Endothelial cell of umbilical vein (primary cell): ENCODE measurements at regions not wholly inside any gene's neighbourhood (a gene's known extent, or its start where the extent isn't known, plus 50 kb on each side); places are given as distances from the start of the nearest gene placed in this dataset.

ENCODE experiments used
- BruUV-seq: library from RNA; stranded (reverse); fragments of 400-500 nt; replicated peaks from 2 replicates; lab custom pipeline; 2021; lab: Mats Ljungman, UMichigan
- CTCF ChIA-PET: fragments of 300-600, 350-600 bp; sonication (Branson Sonifier 250); formaldehyde crosslinking; loops from one replicate; lab custom pipeline; 2021; ENCODE audit warnings: antibody characterized with exemption, inconsistent platforms; lab: Charles Lee
- POLR2A ChIA-PET: fragments of 300-600, 350-600 bp; sonication (Branson Sonifier 250); formaldehyde crosslinking; loops from one replicate; lab custom pipeline; 2021; ENCODE audit warnings: antibody characterized with exemption, inconsistent platforms; lab: Charles Lee
- DNase-seq: peaks from one replicate; pipeline ENCODE4 v3.0.0-alpha.2; 2011; ENCODE audit warnings: low read depth, low spot score
- FAIRE-seq: peaks from 2 replicates; lab custom pipeline; 2011; peaks lifted over from hg19 to GRCh38; lab: Jason Lieb, UNC
- H2AFZ ChIP-seq: 2 replicates; pipeline ENCODE4 v1.6.0; 2012; ENCODE audit warnings: low read depth, low read length, control low read depth, inconsistent platforms
- H3K27ac ChIP-seq: 2 replicates; pipeline ENCODE4 v1.5.1; 2011; ENCODE audit warnings: low read depth, mild to moderate bottlenecking, control low read depth, low read length, moderate library complexity; ENCODE audit not compliant: insufficient read depth
- H3K27me3 ChIP-seq, 2 experiments: 2 replicates each; pipeline versions ENCODE4 v1.6.0 to v1.6.1; 2011; ENCODE audit warnings: low read length in 2 of 2, mixed read lengths in 1 of 2; ENCODE audit not compliant: control insufficient read depth in 2 of 2, insufficient read depth in 2 of 2
- H3K36me3 ChIP-seq, 2 experiments: 2 replicates in 1 of 2; 3 replicates in 1 of 2; pipeline ENCODE4 v1.5.1; 2011; ENCODE audit warnings: low read length in 2 of 2, mild to moderate bottlenecking in 1 of 2, moderate library complexity in 1 of 2; ENCODE audit not compliant: control insufficient read depth in 2 of 2, insufficient read depth in 2 of 2; ENCODE audit errors: extremely low read depth in 1 of 2
- H3K4me1 ChIP-seq: 3 replicates; pipeline ENCODE4 v1.5.1; 2011; ENCODE audit warnings: mild to moderate bottlenecking, low read length; ENCODE audit not compliant: control insufficient read depth, insufficient read depth; ENCODE audit errors: extremely low read depth
- H3K4me2 ChIP-seq: 2 replicates; pipeline ENCODE4 v1.6.1; 2011; ENCODE audit warnings: low read length, control low read depth, mixed read lengths; ENCODE audit not compliant: insufficient read depth
- H3K4me3 ChIP-seq, 3 experiments: fragments of 200-600 bp in 1 of 3; sonication (generic), shearing (Covaris generic) in 1 of 3; replicated peaks in 1 of 3; 2 replicates each; pipeline ENCODE4 v1.5.1; 2011 to 2016; ENCODE audit warnings: control low read depth in 3 of 3, low read length in 3 of 3, mild to moderate bottlenecking in 2 of 3, inconsistent platforms in 1 of 3, low read depth in 1 of 3, moderate library complexity in 1 of 3; ENCODE audit not compliant: insufficient read depth in 1 of 3
- H3K79me2 ChIP-seq: 2 replicates; pipeline ENCODE4 v1.6.0; 2012; ENCODE audit warnings: low read length, inconsistent platforms; ENCODE audit not compliant: control insufficient read depth, insufficient read depth
- H3K9ac ChIP-seq: replicated peaks from 2 replicates; pipeline ENCODE3; 2011; ENCODE audit warnings: low read length, control low read depth; ENCODE audit not compliant: insufficient read depth; ENCODE audit errors: extremely low read depth
- H3K9me1 ChIP-seq: replicated peaks from 3 replicates; pipeline ENCODE4 v1.6.0; 2011; ENCODE audit warnings: mild to moderate bottlenecking, low read length; ENCODE audit not compliant: control insufficient read depth, insufficient read depth; ENCODE audit errors: extremely low read depth
- H3K9me3 ChIP-seq: replicated peaks from 2 replicates; pipeline ENCODE4 v1.5.1; 2012; ENCODE audit warnings: low read length, inconsistent platforms; ENCODE audit not compliant: control insufficient read depth, insufficient read depth
- H4K20me1 ChIP-seq: replicated peaks from 2 replicates; pipeline ENCODE3; 2011; ENCODE audit warnings: mild to moderate bottlenecking, low read length; ENCODE audit not compliant: control insufficient read depth, insufficient read depth; ENCODE audit errors: extremely low read depth
- CTCF ChIP-seq, 2 donors: IDR thresholded peaks; 1 replicate in 1 of 2; 2 replicates in 1 of 2; pipeline ENCODE4 v1.5.1; 2011; ENCODE audit warnings: low read length in 2 of 2, mild to moderate bottlenecking in 2 of 2, moderate library complexity in 2 of 2, control low read depth in 1 of 2, inconsistent platforms in 1 of 2, low read depth in 1 of 2; ENCODE audit not compliant: insufficient read depth in 1 of 2; ENCODE audit errors: extremely low read depth in 1 of 2
- EZH2 ChIP-seq: IDR thresholded peaks from 2 replicates; pipeline ENCODE4 v1.6.1; 2012; ENCODE audit warnings: borderline replicate concordance, low read depth, mild to moderate bottlenecking, moderate library complexity, low read length, inconsistent platforms; ENCODE audit not compliant: severe bottlenecking
- FOS ChIP-seq: IDR thresholded peaks from 2 replicates; pipeline ENCODE4 v1.6.1; 2011; ENCODE audit warnings: mild to moderate bottlenecking, low read length, moderate library complexity, borderline replicate concordance; ENCODE audit not compliant: insufficient read depth
- GATA2 ChIP-seq: IDR thresholded peaks from 2 replicates; pipeline ENCODE4 v1.7.0; 2011; ENCODE audit warnings: low read depth, mild to moderate bottlenecking, moderate library complexity, mixed read lengths, low read length; ENCODE audit not compliant: insufficient read length, insufficient read depth
- JUN ChIP-seq: IDR thresholded peaks from 2 replicates; pipeline ENCODE4 v1.6.1; 2011; ENCODE audit warnings: borderline replicate concordance, low read depth; ENCODE audit not compliant: insufficient read length, insufficient read depth
- MYC ChIP-seq: IDR thresholded peaks from one replicate; pipeline ENCODE4 v1.6.1; 2011; ENCODE audit warnings: mild to moderate bottlenecking, low read depth, low read length
- POLR2A ChIP-seq: IDR thresholded peaks from 2 replicates; pipeline ENCODE4 v1.6.1; 2012; ENCODE audit warnings: low read depth, mild to moderate bottlenecking, control low read depth, low read length
- POLR2AphosphoS5 ChIP-seq: IDR thresholded peaks from 2 replicates; pipeline ENCODE4 v1.6.1; 2012; ENCODE audit warnings: low read depth, mild to moderate bottlenecking, control low read depth, low read length, moderate library complexity; ENCODE audit not compliant: insufficient read depth
- dilution Hi-C: fragments of 300-500 bp; cut with MboI; formaldehyde crosslinking; loops from one replicate; pipeline ENCODE4 v1.15.0; 2019; ENCODE audit warnings: low sequenced_read_pairs; ENCODE audit not compliant: extremely low pct_ligation_motif_present
- intact Hi-C: fragments of 100-400 bp; cut with micrococcal nuclease; formaldehyde crosslinking; loops from one replicate; pipeline ENCODE4 v1.10.0; 2022
- TF ChIP-seq, protein P1 (sequence below): IDR thresholded peaks from 2 replicates; pipeline ENCODE4 v1.6.1; 2011; ENCODE audit not compliant: insufficient read depth, insufficient read length

GRCh38 chr5:87853541-87853940 is 415.1 kb downstream of the TMEM161B start:
- H3K9me1 ChIP-seq, result no peaks in the 10 kb centered on the region
- no peak overlapping the region for H3K9ac ChIP-seq
- no peaks in the 10 kb centered on the region for H4K20me1 ChIP-seq
- no peaks in the 10 kb centered on the region for H3K36me3 ChIP-seq
- intact Hi-C loops (no loop called here), dilution Hi-C loops (no loop called here)
- ChIA-PET CTCF (no interaction called here), POLR2A (no interaction called here)
- H3K4me2 ChIP-seq, result no peak overlapping the region
- no peaks in the 10 kb centered on the region for H3K4me1 ChIP-seq
- no TSS peak for BruUV-seq
- no peak for DNase-seq
- no peak overlapping the region for H2AFZ ChIP-seq
- no peaks in the 10 kb centered on the region for H3K9me3 ChIP-seq
- no peak overlapping the region for H3K4me3 ChIP-seq
- no peaks in the 10 kb centered on the region for H3K79me2 ChIP-seq
- no peak for FAIRE-seq
- no peak for TF ChIP-seq FOS
- no peaks in the 10 kb centered on the region for H3K27me3 ChIP-seq
- no peak overlapping the region for H3K27ac ChIP-seq

GRCh38 chr5:87851603-87852002 is 417.0 kb downstream of the TMEM161B start:
- Histone ChIP-seq H3K4me2 (no peak overlapping the region), H3K9me3 (no peaks in the 10 kb centered on the region), H3K27me3 (no peaks in the 10 kb centered on the region), H2AFZ (no peak overlapping the region), H3K9me1 (no peaks in the 10 kb centered on the region), H3K4me3 (no peak overlapping the region), H3K27ac (no peak overlapping the region), H3K36me3 (no peaks in the 10 kb centered on the region), H4K20me1 (no peaks in the 10 kb centered on the region), H3K9ac (no peak overlapping the region), H3K79me2 (no peaks in the 10 kb centered on the region), H3K4me1 (no peaks in the 10 kb centered on the region)
- DNase-seq (no peak), FAIRE-seq (no peak)
- intact Hi-C loops (no loop called here), dilution Hi-C loops (no loop called here)
- POLR2A ChIA-PET, result no interaction called here
- BruUV-seq, result no TSS peak
- TF ChIP-seq JUN (no peak), MYC (no peak), POLR2AphosphoS5 (no peak), CTCF (IDR thresholded peaks at IDR 0.05; ENCODE audit: extremely low read depth in 1 of 2, insufficient read depth in 1 of 2, low read depth in 1 of 2, low read length in 2 of 2) (no peak), EZH2 (no peak), FOS (no peak), GATA2 (no peak), POLR2A (no peak)
- TF ChIP-seq, protein P1, sequence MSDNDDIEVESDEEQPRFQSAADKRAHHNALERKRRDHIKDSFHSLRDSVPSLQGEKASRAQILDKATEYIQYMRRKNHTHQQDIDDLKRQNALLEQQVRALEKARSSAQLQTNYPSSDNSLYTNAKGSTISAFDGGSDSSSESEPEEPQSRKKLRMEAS, result no peak
- CTCF ChIA-PET, result interaction anchor here (1.1 kb wide), 1 partner anchor 16 kb away, joined by 3 read pairs; no protein-coding TSS in a partner anchor
